Stimulated activated CD8-positive, alpha-beta memory T cell treated with anti-CD3 and anti-CD28 coated beads, Interleukin-4, amount 100 ng/mL, for 48 hours (primary cell): ENCODE measurements at regions not wholly inside any gene's neighbourhood (a gene's known extent, or its start where the extent isn't known, plus 50 kb on each side); places are given as distances from the start of the nearest gene placed in this dataset.

Source experiments
- DNase-seq: peaks from one replicate; pipeline ENCODE4 v3.0.0-alpha.2; 2020

- DNase-seq, result no peak
Observed at GRCh38 chrY:15689994-15690393, 1165.7 kb downstream of the NLGN4Y start.

- DNase-seq, result no peak
Observed at GRCh38 chrY:15702131-15702530, 1177.8 kb downstream of the NLGN4Y start.

- DNase-seq, result no peak
Observed at GRCh38 chrY:15704906-15705305, 1180.6 kb downstream of the NLGN4Y start.

GRCh38 chrY:15749533-15750433, 1225.5 kb downstream of the NLGN4Y start:
- no peak for DNase-seq

- no peak for DNase-seq
Observed at GRCh38 chrY:15751001-15751400, 1226.7 kb downstream of the NLGN4Y start.

GRCh38 chrY:15756266-15756665, 1231.9 kb downstream of the NLGN4Y start:
- DNase-seq, result no peak

- no peak for DNase-seq
Observed at GRCh38 chrY:15773579-15773978, 1249.2 kb downstream of the NLGN4Y start.

GRCh38 chrY:15775880-15776279, 1251.6 kb downstream of the NLGN4Y start:
- DNase-seq, result no peak

- DNase-seq, result no peak
Observed at GRCh38 chrY:15779891-15780290, 1255.6 kb downstream of the NLGN4Y start.

GRCh38 chrY:15800021-15800420, 1275.7 kb downstream of the NLGN4Y start:
- no peak for DNase-seq

GRCh38 chrY:15805985-15806384, 1281.7 kb downstream of the NLGN4Y start:
- DNase-seq, result no peak

GRCh38 chrY:15814241-15814640, 1289.9 kb downstream of the NLGN4Y start:
- DNase-seq, result no peak
